AG08395 (cell line): ENCODE measurements at regions not wholly inside any gene's neighbourhood (a gene's known extent, or its start where the extent isn't known, plus 50 kb on each side); places are given as distances from the start of the nearest gene placed in this dataset.

Experiments used
- DNase-seq: peaks from one replicate; pipeline ENCODE4 v3.0.0; 2012; ENCODE audit warnings: mixed read lengths, low spot score

DNA sequence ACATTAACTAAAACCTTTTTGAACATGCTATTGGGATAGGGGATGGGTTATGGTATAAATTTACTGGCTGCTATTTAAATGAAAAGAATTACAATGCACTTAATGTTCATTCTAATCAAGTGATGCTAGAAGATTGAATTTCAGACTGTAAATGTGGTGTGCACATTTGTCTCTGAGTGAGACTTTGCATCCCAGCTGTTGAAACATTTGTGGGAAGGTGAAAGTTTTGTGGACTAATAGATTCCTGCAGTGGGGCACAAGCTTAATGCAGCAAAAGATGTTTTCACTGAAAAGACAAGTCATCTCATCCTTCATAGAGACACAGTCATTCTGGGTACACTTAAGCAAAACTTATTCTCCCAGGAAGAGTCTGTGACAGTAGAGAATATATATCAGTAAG lies 323.6 kb downstream of the NFIB start:
- no peak for DNase-seq

DNA sequence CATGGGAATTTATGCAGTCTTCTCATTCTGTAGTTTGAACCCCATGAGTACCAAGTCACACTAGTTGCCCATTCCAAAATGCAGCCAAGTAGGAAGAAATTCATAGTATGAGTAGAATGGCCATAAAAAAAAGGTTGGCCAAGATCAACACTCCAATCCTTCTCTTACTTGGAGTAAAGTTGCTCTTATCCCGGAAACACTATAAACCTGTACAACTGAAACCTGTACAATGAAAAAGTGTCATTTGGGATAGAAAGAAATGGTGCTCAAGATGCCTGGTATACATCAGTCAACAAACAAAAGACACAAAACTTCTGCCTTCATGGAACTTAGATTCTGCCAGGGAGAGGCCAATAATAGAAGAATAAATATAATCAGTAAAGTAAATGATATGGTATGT lies 325.0 kb downstream of the NFIB start:
- DNase-seq: no peak

DNA sequence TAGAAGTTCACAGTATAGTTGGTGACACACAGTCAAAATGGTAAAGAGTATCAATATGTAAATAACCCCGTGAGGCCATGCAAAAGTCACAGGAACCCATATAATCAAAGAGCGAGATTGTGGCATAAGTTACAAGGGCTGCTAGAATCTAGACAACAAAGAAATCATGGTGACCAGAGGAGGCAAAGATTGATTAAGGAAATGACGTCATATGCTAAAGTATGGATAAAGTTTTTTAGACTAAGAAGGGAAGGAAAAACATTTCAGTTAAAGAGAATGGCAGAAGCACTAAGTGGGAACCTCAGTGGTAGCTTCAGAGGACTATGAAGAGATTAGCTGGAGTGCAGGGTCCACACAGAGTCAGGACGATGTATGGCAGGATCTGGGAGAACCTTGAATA lies 330.3 kb downstream of the NFIB start:
- DNase-seq: no peak

DNA sequence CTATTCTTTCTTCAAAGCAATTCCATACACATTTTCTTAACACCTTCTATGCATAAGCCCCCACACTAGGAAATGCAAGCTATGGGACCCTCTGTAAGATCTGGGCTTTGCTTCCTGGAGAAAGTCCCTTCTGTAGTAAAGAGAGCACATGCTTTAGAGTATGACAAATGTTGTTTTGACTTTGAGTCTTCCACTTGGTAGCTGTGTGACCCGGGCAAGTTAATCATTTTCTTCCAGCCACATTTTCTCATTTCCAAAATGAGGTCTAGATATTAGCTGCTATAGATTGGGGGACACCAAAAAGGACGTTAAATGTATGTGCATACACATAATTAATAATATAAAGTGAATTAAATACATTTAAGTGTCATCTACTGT lies 334.0 kb downstream of the NFIB start:
- DNase-seq: no peak

DNA sequence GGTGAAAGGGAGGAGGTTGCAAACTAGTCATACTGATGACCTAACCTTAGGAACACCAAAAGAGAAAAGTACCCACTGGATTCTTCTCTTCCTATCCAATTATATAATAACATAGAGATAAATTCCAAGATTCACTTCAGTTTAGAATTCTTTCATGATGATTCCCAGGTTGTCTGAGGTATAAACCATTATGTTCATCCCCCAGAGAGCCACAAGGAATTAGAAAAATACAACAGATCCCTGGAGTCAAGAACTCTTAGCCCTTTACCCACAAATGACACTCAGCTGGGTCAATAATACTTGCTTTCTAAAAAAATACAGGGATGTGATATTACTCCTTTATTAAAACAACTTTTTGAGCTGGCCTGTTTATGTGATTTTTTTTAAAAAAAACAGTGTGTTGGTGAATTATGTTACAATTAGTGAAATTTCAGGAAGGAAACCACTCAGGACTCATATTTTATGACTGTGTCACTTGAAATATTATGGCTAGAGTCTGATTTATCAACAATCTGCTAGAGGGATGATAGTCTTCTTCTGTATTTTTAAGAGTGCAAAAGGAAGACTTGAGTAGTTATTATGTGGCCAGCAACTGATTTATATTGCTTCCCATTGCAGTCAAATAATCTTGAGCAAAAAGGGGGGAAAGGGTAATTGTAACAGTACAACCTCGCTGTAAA lies 338.2 kb downstream of the NFIB start:
- DNase-seq: no peak

DNA sequence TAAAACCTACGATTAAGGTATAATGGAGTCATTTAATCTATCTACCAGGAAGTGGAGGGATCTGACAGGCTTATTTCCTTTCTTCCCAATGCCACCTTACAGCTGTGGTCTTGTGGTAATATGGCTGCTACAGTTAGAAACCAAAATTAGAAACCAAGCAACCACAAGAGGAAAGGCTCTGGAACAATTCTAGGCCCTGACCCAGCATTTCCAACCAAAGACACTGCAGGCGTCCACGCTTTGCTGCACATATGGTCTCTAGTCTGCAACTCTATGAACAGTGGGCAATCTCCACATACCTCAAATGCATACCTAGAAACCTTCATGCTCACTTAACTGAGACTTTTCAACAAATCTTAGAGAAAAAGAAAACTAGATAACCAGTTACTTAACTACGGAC lies 339.1 kb downstream of the NFIB start:
- DNase-seq: no peak

DNA sequence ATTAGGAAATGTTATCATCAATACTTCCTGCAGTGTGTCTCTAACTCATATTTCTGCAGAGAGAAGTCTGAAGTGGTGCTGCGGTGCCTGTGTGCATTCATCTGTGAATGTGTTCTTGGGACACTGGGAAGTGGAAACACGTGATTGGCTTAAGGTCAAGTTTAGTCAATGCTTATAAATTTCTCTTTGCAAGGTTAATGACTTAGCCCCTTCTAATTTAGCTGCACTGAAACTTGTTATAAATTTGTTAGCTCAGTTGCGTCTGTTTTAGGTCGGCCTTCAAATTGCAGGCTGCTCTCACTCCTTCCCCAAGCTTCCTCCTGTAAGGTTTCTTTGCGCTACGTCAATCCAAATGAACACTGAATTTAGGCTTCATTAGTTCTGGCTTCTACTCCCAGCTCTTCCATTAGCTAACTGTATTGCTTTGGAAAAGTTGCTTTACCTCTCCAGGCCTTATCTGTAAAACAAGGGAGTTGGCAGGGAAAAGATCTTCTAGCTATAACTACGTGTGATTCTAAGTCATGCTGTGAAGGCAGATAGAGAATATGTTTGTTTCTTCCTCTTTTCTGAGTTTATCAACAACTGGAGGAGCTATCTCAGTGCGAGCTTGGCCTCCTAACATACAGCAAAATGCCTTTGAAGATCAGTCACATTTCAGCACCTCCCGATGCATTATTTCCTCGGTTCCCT lies 341.8 kb downstream of the NFIB start:
- no peak for DNase-seq

DNA sequence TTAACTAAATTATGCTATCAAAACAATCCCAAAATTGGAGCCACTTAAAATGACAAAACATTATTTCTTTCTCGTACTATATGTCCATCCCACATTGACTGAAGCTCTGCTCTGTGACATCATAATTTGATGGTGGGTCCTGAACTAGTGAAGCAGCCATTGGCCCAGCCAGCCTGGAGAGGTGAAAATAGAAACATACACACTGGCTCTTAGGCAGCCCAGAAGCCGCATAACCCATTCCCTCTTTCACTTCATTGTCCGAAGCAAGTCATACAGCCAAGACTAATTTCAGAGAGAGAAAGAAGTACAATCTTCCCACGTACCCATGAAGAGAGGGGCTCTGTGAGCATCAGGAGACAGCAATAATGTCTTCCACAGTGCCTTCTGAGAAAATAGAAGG lies 342.5 kb downstream of the NFIB start:
- no peak for DNase-seq

DNA sequence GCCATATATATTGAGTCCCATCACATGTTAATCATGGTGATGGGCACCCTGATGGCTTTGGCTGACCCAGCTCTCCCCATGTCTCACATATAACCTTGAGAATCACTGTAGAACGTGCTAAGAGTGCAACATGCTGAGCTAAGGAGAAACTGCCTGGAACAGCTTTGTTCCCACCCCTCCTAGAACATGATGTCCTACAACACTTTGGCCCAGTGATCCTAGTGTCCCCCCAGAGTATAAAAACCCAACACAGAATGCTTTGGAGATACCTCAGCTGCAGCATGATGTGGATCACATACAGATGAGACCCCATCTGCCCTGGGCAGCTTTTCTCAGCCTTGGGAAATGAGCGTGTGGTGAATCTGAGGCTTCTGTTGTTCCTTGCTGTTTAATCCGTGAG lies 343.5 kb downstream of the NFIB start:
- no peak for DNase-seq

DNA sequence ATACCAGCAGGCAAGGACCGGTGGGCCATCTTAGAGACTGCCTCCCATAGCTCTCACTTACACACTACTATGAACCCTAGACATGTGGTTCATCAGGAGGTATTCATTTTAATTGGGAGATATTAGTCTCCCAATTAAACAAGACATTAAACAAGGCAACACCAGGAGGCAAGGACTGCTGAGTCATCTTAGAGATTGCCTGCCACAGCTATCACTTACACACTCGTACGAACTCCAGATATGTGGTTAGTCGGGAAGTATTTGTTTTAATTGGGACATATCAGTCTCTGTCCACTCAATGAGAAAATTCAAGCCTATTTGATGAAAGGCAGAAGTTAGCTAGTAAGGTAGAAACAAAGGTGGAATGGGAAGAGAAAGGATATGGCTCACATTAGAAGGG lies 343.9 kb downstream of the NFIB start:
- DNase-seq: no peak

DNA sequence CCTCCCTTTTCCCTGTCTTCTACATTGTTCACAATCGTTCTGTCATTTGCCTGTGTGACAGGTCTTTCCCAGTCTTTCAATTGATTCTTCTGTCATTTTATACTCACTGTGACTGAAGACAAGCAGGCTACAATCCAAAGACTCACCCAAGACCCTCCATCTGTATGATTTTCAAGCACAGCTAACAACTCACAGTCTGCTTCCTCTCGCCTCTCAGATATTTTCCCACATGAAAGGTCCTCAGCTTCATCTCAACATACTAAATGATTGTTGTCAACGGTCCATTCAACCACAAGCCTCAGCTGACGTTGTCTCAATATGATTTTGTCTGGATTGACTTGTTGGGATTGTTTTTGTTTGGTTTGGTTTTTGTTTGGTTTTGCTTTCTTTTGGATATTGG lies 346.5 kb downstream of the NFIB start:
- DNase-seq: no peak

DNA sequence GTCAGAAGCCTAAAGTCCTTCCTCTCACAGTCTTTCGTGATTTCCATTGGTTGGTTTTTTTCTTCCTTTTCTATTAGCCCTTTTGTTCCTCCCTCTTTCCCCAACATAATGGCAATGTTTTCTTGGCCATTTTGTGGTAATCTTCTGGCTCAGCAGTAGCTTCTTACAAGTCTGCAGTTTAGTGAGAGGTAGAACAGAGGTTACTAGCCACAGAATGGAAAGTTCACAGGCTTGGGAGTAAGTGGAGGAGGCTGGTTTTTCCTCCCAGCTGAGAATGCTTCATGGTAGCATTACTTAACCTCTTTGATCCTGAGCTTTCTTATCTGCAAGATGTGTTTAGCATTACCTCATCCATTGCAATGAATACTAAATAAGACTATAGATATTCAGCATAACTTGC lies 346.9 kb downstream of the NFIB start:
- no peak for DNase-seq

DNA sequence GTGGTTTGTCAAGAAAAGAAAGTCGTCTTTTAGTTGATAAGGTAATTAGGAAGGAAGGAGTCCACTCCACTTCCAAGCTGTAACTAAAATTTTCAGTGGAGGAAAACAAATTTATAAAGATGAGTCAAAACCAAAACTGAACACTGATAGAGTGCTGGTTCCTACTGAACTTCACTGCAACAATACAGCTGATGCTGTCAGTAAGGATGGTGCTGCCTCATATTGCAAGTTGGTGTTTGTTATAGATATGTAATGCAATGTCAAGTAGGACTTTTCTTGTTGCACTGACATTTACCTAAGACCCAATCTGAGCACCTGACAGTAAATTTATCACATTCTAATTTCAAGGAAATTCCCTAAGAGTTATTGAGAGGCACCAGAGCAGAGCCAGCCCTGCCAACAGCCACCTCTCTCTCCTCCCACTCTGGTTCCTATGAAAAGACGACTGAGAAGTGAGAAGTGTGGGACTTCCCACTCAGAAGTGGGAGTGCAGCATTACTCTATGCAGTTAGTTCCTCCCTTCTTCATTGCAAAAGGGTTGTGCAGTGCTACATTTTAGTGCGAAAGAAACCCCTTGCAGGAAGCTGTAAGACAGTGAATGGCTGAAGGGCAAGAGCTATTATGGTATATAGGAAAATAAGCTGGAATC lies 350.8 kb downstream of the NFIB start:
- no peak for DNase-seq

DNA sequence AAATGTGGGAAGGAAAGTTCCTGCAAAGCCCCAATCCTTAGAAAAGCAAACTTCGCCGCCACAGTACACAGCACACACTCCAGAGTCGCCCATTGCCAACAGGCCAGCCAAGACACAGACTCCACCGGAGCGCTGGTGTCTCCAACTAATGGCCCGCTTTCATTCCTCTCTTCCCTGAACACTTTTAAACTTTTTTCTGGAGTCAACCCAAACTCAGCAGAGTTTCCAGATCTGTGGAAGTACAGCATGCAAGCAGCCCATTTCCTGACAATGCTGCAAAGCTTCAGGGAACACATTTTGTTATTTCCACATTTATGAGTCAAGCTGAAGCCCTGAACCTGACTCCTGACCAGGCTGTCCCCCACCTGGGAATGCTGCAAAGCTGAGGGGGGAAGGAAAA lies 351.9 kb downstream of the NFIB start:
- DNase-seq: no peak

DNA sequence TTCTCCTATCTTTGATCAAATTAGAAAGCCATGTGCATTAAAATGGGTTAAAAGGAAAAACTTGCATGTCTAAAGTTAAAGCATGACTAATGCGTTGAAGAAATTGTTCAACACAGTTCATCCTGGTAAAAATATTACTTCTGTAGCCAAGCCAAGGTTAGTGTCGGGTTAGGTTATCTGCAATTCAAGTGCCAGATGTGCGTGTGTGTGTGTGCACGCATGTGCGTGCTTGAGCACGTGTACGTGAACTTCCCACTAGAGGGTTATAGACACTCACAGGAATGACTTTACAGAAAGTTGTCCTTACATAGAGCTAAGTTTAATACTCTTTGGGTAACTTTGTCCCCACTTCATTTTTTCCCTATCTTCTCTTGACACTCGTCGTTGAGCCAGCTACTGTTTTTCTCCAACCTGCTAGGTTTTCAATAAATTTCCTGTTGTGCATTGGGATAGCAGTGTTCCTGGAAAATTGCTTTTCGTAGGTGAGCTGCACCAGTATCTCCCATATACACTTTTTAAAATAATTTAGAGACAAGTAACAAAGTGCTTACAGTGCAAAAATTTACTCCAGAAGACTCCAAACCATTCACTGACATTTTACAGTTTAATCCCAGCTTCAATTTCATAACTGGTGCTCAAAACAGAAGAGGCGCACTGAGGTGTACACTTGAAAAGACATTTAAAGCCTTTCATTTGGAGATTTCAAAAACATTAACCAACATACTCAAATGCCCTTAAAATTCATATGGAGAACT lies 353.8 kb downstream of the NFIB start:
- no peak for DNase-seq

DNA sequence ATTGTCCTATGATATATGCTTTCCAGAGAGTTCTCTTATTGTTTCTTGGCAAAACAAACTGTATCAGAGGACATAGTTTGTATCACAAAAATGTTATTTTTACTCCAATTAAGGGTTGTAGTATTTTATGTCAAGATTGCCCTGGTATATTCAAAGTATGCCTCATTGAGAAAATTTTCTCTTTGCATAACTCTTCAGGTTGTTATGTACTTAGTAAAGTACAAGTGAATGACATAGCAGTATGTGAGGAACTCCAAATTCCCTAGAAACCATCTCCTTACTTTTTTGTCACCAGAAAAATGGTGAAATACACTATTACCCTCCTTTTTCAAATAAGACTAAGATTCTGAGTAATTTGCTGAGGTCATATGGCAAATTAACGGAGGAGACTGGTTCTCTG lies 355.3 kb downstream of the NFIB start:
- DNase-seq: no peak

DNA sequence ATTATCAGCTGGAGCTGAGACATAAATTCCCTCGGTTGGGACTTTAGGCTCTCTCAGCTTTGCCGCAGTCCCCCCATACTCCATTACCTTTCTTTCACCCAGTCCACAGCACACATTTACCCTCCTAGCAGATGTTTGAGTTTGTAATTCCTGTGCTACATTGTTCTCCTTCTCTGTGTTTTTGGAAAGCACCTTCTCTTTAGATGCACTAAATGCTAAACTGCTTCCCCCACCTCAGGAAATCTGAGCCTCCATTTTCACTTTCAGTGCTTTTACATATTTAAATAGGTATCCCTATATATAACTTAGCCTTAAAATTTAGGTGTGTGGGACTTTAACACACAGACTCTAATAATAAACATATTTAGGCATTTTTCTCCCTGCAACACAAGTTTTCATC lies 356.9 kb downstream of the NFIB start:
- no peak for DNase-seq

DNA sequence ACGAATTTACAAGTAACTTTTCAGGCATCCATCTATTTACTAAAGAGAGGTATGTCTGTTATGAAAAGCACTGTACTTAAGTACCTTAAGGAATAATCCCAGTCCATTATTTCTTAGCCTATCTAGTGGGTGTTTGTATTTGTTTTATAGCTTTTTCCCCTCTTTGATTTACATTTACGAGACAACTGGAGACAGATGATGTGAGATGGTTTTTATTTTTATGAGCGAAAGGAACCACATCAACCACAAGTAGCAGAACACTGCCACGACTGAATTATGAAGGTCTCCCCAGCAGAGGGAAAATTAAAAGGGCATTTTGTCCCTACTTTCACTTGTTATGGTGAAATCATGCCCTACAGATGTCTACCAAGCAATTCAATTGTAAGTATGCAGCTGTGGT lies 357.8 kb downstream of the NFIB start:
- DNase-seq: no peak

DNA sequence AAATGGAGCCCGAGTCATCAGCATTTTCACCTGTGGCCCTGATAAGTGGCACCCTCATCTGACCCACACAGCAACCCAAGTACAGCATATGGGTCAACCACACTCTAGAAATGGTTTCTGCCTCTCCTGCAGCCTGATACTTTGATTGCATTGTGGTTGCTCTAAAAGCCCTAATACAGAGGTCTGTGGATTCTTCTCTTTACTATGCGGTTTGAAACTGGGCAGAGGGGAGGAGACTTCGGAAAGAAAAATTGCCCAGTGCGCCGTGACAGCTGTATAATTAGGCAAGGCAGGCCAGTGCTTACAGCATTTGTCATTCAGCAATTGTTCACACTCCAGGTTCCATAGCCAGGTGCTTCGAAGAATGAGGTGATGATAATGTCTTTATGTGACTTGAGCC lies 361.0 kb downstream of the NFIB start:
- no peak for DNase-seq

DNA sequence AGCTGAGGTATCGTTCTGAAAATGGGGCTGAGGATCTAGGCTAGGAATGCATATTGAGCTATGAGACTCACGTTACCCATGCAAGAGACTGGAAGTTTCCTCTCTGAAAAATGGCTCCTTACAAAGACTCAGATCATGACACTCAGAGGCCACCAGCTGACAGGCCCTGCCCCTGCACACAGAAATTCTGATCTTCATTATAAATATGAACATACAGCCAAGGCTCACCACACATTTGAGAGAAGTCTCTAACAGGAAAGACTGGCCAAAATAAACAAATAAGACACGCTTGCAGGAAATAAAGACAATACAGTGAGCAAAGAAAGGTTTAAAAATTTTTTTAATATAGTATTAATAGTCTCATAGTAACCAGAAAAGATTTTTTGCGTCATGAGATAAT lies 365.9 kb downstream of the NFIB start:
- DNase-seq: no peak

DNA sequence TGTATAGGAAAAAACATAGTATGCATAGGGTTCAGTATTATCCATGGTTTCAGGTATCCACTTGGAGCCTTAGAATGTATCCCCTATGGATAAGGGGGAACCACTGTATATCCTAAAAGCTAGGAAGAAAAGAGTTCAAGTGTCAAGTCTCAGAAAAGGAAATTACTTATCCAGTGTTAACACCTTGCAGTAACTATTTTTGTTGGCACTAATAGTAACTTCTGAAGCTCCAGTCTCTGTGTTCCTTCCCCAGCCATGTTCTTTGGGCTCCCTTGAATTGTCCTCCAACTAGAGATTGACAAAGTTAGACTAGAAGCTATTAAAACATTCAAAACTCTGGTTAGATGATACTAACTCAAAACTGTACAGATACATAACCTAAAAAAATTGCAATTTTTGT lies 370.8 kb downstream of the NFIB start:
- DNase-seq: no peak

DNA sequence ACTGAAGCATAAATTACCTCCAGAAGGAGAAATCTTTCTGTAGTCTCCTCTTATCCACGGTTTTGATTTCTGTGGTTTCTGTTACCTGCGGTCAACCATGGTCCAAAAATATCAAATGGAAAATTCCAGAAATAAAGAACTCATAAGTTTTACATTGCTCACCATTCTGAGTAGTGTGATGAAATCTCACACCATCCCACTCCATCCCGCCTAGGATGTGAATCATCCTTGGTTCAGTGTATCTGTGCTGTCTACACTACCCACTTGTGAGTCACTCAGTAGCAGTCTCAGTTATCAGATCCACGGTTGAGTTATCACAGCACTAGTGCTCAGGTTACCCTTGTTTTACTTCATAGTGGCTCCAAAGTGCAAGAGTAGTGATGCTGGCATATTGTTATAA lies 371.2 kb downstream of the NFIB start:
- DNase-seq: peak; percentile 82

DNA sequence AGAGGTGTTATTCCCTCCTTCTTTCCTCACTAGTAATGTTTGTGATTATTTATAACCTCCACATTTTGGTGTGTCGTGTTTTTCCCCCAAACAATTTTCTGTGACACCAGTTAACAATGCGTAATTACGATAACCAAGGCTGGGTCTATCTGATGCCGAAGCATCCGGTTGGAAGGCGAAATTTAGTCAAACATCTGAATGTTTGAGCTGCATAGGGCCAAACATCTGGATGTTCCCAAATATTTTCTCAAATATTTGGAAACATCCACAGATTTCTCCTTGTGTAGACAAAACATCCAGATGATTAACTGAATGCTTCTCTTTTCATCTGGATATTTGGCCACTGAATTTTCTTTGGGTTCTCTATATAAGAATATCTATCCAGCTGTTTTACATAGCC lies 371.7 kb downstream of the NFIB start:
- DNase-seq: no peak
